HepG2 (cell line): ENCODE measurements at regions not wholly inside any gene's neighbourhood (a gene's known extent, or its start where the extent isn't known, plus 50 kb on each side); places are given as distances from the start of the nearest gene placed in this dataset.

Experiments
- CHD2 ChIP-seq: IDR thresholded peaks from 2 replicates; pipeline ENCODE4 v1.6.1; 2011; ENCODE audit warnings: low read depth, low read length, improper control_type of control experiment
- HDAC2 ChIP-seq: sonication (generic); formaldehyde crosslinking; IDR thresholded peaks from 2 replicates; pipeline ENCODE4 v1.4.0; 2020; ENCODE audit warnings: missing genetic modification reagents
- MBD4 ChIP-seq: IDR thresholded peaks from 2 replicates; pipeline ENCODE4 v1.6.1; 2012; ENCODE audit warnings: low read length, inconsistent platforms, borderline replicate concordance
- RXRB ChIP-seq: IDR thresholded peaks from 2 replicates; pipeline ENCODE4 v1.6.1; 2016; ENCODE audit warnings: borderline replicate concordance, missing genetic modification reagents, missing compliant biosample characterization
- SP2 ChIP-seq: sonication (generic); formaldehyde crosslinking; IDR thresholded peaks from 2 replicates; pipeline ENCODE4 v1.5.1; 2020; ENCODE audit warnings: mild to moderate bottlenecking, missing genetic modification reagents
- ZNF253 ChIP-seq: sonication (generic); formaldehyde crosslinking; IDR thresholded peaks from 2 replicates; pipeline ENCODE4 v1.8.0; 2022; ENCODE audit warnings: mild to moderate bottlenecking, missing genetic modification reagents, borderline replicate concordance
- ZNF713 ChIP-seq: sonication (generic); formaldehyde crosslinking; IDR thresholded peaks from 2 replicates; pipeline ENCODE4 v1.4.0; 2020; ENCODE audit warnings: mild to moderate bottlenecking, missing genetic modification reagents
- ZSCAN31 ChIP-seq: sonication (generic); formaldehyde crosslinking; IDR thresholded peaks from 2 replicates; pipeline ENCODE4 v1.5.0; 2020; ENCODE audit warnings: low read depth, mild to moderate bottlenecking, missing genetic modification reagents
- TF ChIP-seq, protein P1 (sequence below): sonication (generic); formaldehyde crosslinking; IDR thresholded peaks from 2 replicates; pipeline ENCODE4 v1.5.0; 2020; ENCODE audit warnings: mild to moderate bottlenecking, missing genetic modification reagents, moderate library complexity

DNA sequence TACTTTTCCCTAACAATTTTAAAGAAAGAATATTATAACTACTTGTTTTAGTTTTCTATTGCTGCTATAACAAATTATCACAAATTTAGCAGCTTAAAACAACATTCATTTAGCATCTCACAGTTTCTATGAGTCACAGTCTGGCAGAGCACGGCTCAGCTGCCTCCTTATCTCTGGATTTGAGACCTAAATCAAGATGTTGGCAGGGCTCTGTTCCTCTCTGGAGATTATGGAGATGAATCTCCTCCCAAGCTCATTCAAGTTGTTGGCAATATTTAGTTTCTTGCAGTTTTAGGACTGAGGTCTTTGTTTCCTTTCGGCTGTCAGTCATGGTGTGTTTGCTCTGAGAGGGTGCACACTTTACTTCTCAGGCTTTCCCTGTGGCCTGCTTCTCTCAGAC lies 1065.8 kb upstream of the EYS start:
- TF ChIP-seq, protein P1, sequence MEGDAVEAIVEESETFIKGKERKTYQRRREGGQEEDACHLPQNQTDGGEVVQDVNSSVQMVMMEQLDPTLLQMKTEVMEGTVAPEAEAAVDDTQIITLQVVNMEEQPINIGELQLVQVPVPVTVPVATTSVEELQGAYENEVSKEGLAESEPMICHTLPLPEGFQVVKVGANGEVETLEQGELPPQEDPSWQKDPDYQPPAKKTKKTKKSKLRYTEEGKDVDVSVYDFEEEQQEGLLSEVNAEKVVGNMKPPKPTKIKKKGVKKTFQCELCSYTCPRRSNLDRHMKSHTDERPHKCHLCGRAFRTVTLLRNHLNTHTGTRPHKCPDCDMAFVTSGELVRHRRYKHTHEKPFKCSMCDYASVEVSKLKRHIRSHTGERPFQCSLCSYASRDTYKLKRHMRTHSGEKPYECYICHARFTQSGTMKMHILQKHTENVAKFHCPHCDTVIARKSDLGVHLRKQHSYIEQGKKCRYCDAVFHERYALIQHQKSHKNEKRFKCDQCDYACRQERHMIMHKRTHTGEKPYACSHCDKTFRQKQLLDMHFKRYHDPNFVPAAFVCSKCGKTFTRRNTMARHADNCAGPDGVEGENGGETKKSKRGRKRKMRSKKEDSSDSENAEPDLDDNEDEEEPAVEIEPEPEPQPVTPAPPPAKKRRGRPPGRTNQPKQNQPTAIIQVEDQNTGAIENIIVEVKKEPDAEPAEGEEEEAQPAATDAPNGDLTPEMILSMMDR (CRISPR knock-in tag) = no peak
- TF ChIP-seq ZNF253 (CRISPR knock-in tag) (no peak), RXRB (CRISPR knock-in tag) (no peak), CHD2 (no peak), ZNF713 (CRISPR knock-in tag) (no peak), MBD4 (no peak), ZSCAN31 (no peak), HDAC2 (CRISPR knock-in tag) (no peak), SP2 (CRISPR knock-in tag) (no peak)
